ENCODE measurements at regions not wholly inside any gene's neighbourhood (a gene's known extent, or its start where the extent isn't known, plus 50 kb on each side); places are given as distances from the start of the nearest gene placed in this dataset.

- TF ChIP-seq CTCF (IDR thresholded peaks at IDR 0.05) (no peak), POLR2AphosphoS5 (IDR thresholded peaks at IDR 0.05) (no peak)
These were observed 91.5 kb downstream of the RTL6 start for GRCh38 chr22:44406341-44407170.
